OCI-LY3 (cell line): ENCODE measurements at regions not wholly inside any gene's neighbourhood (a gene's known extent, or its start where the extent isn't known, plus 50 kb on each side); places are given as distances from the start of the nearest gene placed in this dataset.

Experiments
- H2AFZ ChIP-seq: fragments of 200-600, 300-600 bp; shearing (Covaris generic); 2 replicates; pipeline ENCODE4 v1.6.0; 2014; ENCODE audit warnings: antibody characterized with exemption, low read depth, low read length
- H3K27ac ChIP-seq: fragments of 200-600, 300-600 bp; sonication (generic); 2 replicates; pipeline ENCODE4 v1.5.1; 2014; ENCODE audit warnings: mild to moderate bottlenecking, low read length, moderate library complexity, mixed read lengths
- H3K27me3 ChIP-seq: fragments of 200-600, 300-600 bp; sonication (generic); 2 replicates; pipeline ENCODE4 v1.6.1; 2014; ENCODE audit warnings: low read depth, low read length, mixed read lengths
- H3K36me3 ChIP-seq: fragments of 200-600, 300-600 bp; sonication (generic); replicated peaks from 2 replicates; pipeline ENCODE3; 2014; ENCODE audit warnings: low read depth, low read length, mixed read lengths
- H3K4me1 ChIP-seq: fragments of 300-600, 200-600 bp; sonication (generic); 2 replicates; pipeline ENCODE4 v1.6.1; 2014; ENCODE audit warnings: low read length, mixed read lengths
- H3K4me2 ChIP-seq: fragments of 200-600, 300-600 bp; sonication (generic); 2 replicates; pipeline ENCODE4 v1.6.1; 2014; ENCODE audit warnings: low read length, mixed read lengths
- H3K4me3 ChIP-seq: fragments of 300-600, 200-600 bp; sonication (generic); 2 replicates; pipeline ENCODE4 v1.5.1; 2014; ENCODE audit warnings: antibody characterized with exemption, mild to moderate bottlenecking, low read length, moderate library complexity
- H3K79me2 ChIP-seq: fragments of 300-600, 200-600 bp; shearing (Covaris generic); 2 replicates; pipeline ENCODE4 v1.6.1; 2014; ENCODE audit warnings: mild to moderate bottlenecking, low read length, mixed read lengths
- H3K9ac ChIP-seq: fragments of 300-600, 200-600 bp; shearing (Covaris generic); 2 replicates; pipeline ENCODE4 v1.6.0; 2014; ENCODE audit warnings: mild to moderate bottlenecking, low read length, moderate library complexity
- H3K9me3 ChIP-seq: fragments of 200-600, 300-600 bp; shearing (Covaris generic); 2 replicates; pipeline ENCODE4 v1.6.1; 2014; ENCODE audit warnings: low read length, mixed read lengths; ENCODE audit not compliant: insufficient read depth
- H4K20me1 ChIP-seq: fragments of 200-600, 300-600 bp; sonication (generic); 2 replicates; pipeline ENCODE4 v1.6.1; 2016; ENCODE audit warnings: low read length, mixed read lengths; ENCODE audit not compliant: insufficient read depth
- EZH2phosphoT487 ChIP-seq: fragments of 200-600 bp; shearing (Covaris generic); IDR thresholded peaks from 2 replicates; pipeline ENCODE4 v1.6.1; 2018; ENCODE audit warnings: antibody characterized with exemption, mixed run types, low read depth
- TF ChIP-seq, protein P1 (sequence below): fragments of 200-600, 300-600 bp; sonication (generic); IDR thresholded peaks from 2 replicates; pipeline ENCODE4 v1.5.1; 2014; ENCODE audit warnings: antibody characterized with exemption, low read length, low read depth

DNA sequence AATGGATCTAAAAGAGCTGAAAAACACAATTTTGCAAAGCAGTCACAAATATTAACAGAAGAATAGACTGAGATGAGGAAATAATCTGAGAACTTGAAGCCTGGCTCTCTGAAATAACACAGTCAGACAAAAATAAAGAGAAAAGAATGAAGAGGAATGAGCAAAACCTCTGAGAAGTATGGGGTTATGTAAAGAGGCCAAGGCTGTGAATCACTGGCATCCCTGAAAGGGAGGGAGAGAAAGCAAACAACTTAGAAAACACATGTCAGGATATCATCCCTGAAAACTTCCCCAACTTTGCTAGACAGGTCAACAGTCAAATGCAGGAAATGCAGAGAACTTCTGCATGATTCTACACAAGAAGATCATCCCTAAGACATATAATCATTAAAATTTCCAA is 73.5 kb upstream of the LHCGR start:
- no peak for TF ChIP-seq EZH2phosphoT487
- TF ChIP-seq, protein P1, sequence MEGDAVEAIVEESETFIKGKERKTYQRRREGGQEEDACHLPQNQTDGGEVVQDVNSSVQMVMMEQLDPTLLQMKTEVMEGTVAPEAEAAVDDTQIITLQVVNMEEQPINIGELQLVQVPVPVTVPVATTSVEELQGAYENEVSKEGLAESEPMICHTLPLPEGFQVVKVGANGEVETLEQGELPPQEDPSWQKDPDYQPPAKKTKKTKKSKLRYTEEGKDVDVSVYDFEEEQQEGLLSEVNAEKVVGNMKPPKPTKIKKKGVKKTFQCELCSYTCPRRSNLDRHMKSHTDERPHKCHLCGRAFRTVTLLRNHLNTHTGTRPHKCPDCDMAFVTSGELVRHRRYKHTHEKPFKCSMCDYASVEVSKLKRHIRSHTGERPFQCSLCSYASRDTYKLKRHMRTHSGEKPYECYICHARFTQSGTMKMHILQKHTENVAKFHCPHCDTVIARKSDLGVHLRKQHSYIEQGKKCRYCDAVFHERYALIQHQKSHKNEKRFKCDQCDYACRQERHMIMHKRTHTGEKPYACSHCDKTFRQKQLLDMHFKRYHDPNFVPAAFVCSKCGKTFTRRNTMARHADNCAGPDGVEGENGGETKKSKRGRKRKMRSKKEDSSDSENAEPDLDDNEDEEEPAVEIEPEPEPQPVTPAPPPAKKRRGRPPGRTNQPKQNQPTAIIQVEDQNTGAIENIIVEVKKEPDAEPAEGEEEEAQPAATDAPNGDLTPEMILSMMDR: no peak
- H3K79me2 ChIP-seq: no peaks in the 10 kb centered on the region
- no peaks in the 10 kb centered on the region for H3K36me3 ChIP-seq
- no peaks in the 10 kb centered on the region for H3K27me3 ChIP-seq
- no peak overlapping the region for H3K27ac ChIP-seq
- H3K9me3 ChIP-seq: no peaks in the 10 kb centered on the region
- H3K4me1 ChIP-seq: no peaks in the 10 kb centered on the region
- no peak overlapping the region for H3K4me3 ChIP-seq
- no peak overlapping the region for H3K4me2 ChIP-seq
- H2AFZ ChIP-seq: no peak overlapping the region
- H3K9ac ChIP-seq: no peak overlapping the region
- no peaks in the 10 kb centered on the region for H4K20me1 ChIP-seq

DNA sequence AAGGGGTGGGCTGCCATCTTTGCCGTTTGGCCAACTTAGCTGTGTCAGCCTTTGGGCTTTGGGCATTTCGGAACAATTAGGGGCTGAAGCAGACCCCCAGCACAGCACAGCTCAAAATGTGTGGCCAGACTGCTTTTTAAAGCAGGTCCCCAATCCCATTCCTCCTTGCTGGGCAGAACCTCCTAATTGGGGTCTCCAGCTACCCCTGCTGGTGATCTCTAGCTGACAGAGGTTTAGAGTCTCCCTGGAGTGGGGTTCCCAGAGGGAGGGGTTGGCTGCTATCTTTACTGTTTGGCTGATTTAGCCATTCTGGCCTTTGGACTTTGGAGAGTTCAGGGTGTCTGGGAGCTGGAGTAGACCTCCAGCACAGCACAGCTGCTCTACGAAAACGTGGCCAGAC is 71.5 kb upstream of the LHCGR start:
- Histone ChIP-seq H3K4me1 (no peaks in the 10 kb centered on the region), H3K36me3 (no peaks in the 10 kb centered on the region), H4K20me1 (no peaks in the 10 kb centered on the region), H3K27ac (no peak overlapping the region), H3K27me3 (no peaks in the 10 kb centered on the region), H2AFZ (no peak overlapping the region), H3K9me3 (no peaks in the 10 kb centered on the region), H3K4me3 (no peak overlapping the region), H3K4me2 (no peak overlapping the region), H3K79me2 (no peaks in the 10 kb centered on the region), H3K9ac (no peak overlapping the region)
- TF ChIP-seq, protein P1: no peak
- no peak for TF ChIP-seq EZH2phosphoT487

DNA sequence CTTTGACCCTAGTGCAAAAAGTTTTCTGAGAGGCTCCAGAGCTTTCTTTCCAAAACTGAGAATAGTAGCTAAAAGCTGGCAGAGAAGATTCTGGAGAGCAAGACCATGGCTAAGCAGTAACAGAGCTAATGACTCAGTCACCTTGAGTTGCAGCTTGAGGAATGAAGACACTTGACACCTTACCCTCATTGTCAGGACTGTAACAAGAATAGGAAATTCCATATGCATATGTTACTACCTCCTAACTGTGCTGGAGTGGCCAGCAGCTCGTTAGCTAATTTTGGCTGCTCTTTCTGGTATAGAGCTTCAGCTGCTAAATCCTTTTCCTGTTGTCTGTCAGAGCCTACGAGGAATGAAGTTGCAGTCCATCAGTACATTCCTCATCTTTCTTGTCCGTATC is 68.6 kb upstream of the LHCGR start:
- no peak overlapping the region for H3K9ac ChIP-seq
- H2AFZ ChIP-seq: no peak overlapping the region
- H3K4me3 ChIP-seq: no peak overlapping the region
- no peaks in the 10 kb centered on the region for H3K9me3 ChIP-seq
- H3K27me3 ChIP-seq: no peaks in the 10 kb centered on the region
- no peak for TF ChIP-seq EZH2phosphoT487
- TF ChIP-seq, protein P1: no peak
- no peaks in the 10 kb centered on the region for H4K20me1 ChIP-seq
- H3K79me2 ChIP-seq: no peaks in the 10 kb centered on the region
- H3K36me3 ChIP-seq: no peaks in the 10 kb centered on the region
- no peak overlapping the region for H3K27ac ChIP-seq
- H3K4me2 ChIP-seq: no peak overlapping the region
- H3K4me1 ChIP-seq: no peaks in the 10 kb centered on the region

DNA sequence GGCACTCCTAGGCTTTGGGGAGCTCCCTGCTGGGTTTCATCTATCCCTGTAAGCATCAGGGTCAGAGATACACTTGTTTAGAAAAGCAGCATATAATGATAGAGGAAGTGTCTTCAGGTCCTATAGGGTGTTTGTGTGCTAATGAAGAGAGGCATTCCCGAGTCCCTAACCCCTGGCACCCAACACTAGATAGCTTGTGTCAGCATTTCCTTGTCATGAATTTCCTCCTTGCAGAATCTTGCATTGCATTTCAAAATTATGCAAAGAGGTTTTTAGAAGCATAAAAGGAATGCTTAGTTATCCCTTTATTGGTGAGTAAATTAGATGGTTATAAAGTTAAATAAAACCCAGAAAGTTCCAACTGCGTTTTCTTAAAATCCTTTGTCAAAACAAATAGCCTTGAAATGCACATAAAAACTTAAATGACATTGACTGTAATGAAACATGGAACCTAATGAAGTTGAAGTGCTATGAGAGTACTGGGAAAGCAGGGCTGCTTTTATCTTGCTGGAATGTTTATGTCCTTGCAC is 63.7 kb upstream of the LHCGR start:
- H2AFZ ChIP-seq: no peak overlapping the region
- H3K36me3 ChIP-seq: no peaks in the 10 kb centered on the region
- H3K79me2 ChIP-seq: no peaks in the 10 kb centered on the region
- no peak overlapping the region for H3K27ac ChIP-seq
- no peaks in the 10 kb centered on the region for H3K4me1 ChIP-seq
- H3K27me3 ChIP-seq: no peaks in the 10 kb centered on the region
- no peak overlapping the region for H3K4me3 ChIP-seq
- no peaks in the 10 kb centered on the region for H4K20me1 ChIP-seq
- H3K9me3 ChIP-seq: no peaks in the 10 kb centered on the region
- no peak for TF ChIP-seq EZH2phosphoT487
- TF ChIP-seq, protein P1: no peak
- H3K4me2 ChIP-seq: no peak overlapping the region
- no peak overlapping the region for H3K9ac ChIP-seq
